H9 (cell line): ENCODE measurements at regions not wholly inside any gene's neighbourhood (a gene's known extent, or its start where the extent isn't known, plus 50 kb on each side); places are given as distances from the start of the nearest gene placed in this dataset.

ENCODE experiments used
- DNase-seq: peaks from one replicate; pipeline ENCODE4 v3.0.0-alpha.2; 2017
- H2AFZ ChIP-seq: one replicate; pipeline ENCODE4 v1.6.1; 2013; ENCODE audit warnings: mild to moderate bottlenecking, low read length, control low read depth, moderate library complexity
- H2AK5ac ChIP-seq: 2 replicates; pipeline ENCODE4 v1.6.1; 2013; ENCODE audit warnings: low read length, control low read depth, mixed read lengths; ENCODE audit not compliant: insufficient read length
- H2BK120ac ChIP-seq: one replicate; pipeline ENCODE4 v1.6.1; 2013; ENCODE audit warnings: low read depth, mild to moderate bottlenecking, low read length, control low read depth, inconsistent platforms; ENCODE audit not compliant: poor library complexity, severe bottlenecking
- H2BK12ac ChIP-seq: 2 replicates; pipeline ENCODE4 v1.6.1; 2013; ENCODE audit warnings: low read length, control low read depth, mixed read lengths, low read depth; ENCODE audit not compliant: insufficient read length
- H2BK15ac ChIP-seq: 2 replicates; pipeline ENCODE4 v1.6.1; 2013; ENCODE audit warnings: low read depth, low read length, control low read depth
- H2BK20ac ChIP-seq: one replicate; pipeline ENCODE4 v1.6.1; 2013; ENCODE audit warnings: low read depth, mild to moderate bottlenecking, low read length, control low read depth, inconsistent platforms; ENCODE audit not compliant: poor library complexity, severe bottlenecking
- H2BK5ac ChIP-seq: 2 replicates; pipeline ENCODE4 v1.6.1; 2013; ENCODE audit warnings: low read length, control low read depth, mixed read lengths; ENCODE audit not compliant: insufficient read length
- H3K14ac ChIP-seq: 2 replicates; pipeline ENCODE4 v1.6.1; 2013; ENCODE audit warnings: low read length, control low read depth; ENCODE audit not compliant: insufficient read depth
- H3K18ac ChIP-seq: 2 replicates; pipeline ENCODE4 v1.6.1; 2013; ENCODE audit warnings: low read depth, mild to moderate bottlenecking, mixed read lengths, low read length, control low read depth; ENCODE audit not compliant: insufficient read length
- H3K23ac ChIP-seq: 2 replicates; pipeline ENCODE4 v1.6.1; 2013; ENCODE audit warnings: low read length, control low read depth, mixed read lengths, low read depth; ENCODE audit not compliant: insufficient read length
- H3K23me2 ChIP-seq: 2 replicates; pipeline ENCODE4 v1.6.1; 2013; ENCODE audit warnings: low read depth, mild to moderate bottlenecking, mixed read lengths, low read length, control low read depth; ENCODE audit not compliant: insufficient read length, poor library complexity, severe bottlenecking
- H3K27ac ChIP-seq: 2 replicates; pipeline ENCODE4 v1.5.1; 2013; ENCODE audit warnings: low read length, control low read depth, mixed read lengths, low read depth; ENCODE audit not compliant: insufficient read length
- H3K27me3 ChIP-seq: 2 replicates; pipeline ENCODE4 v1.6.1; 2013; ENCODE audit warnings: low read length, control low read depth, inconsistent platforms; ENCODE audit not compliant: insufficient read depth
- H3K4ac ChIP-seq: 2 replicates; pipeline ENCODE4 v1.6.1; 2013; ENCODE audit warnings: low read depth, mild to moderate bottlenecking, control low read depth, inconsistent platforms, low read length, moderate library complexity
- H3K4me1 ChIP-seq: 2 replicates; pipeline ENCODE4 v1.6.1; 2013; ENCODE audit warnings: low read length, control low read depth, inconsistent platforms; ENCODE audit not compliant: insufficient read depth
- H3K4me2 ChIP-seq: 2 replicates; pipeline ENCODE4 v1.6.1; 2013; ENCODE audit warnings: low read length, control low read depth, mixed read lengths; ENCODE audit not compliant: insufficient read length, insufficient read depth
- H3K56ac ChIP-seq: 2 replicates; pipeline ENCODE4 v1.6.1; 2013; ENCODE audit warnings: low read depth, mild to moderate bottlenecking, mixed read lengths, low read length, control low read depth; ENCODE audit not compliant: insufficient read length
- H3K79me1 ChIP-seq: 2 replicates; pipeline ENCODE4 v1.6.1; 2013; ENCODE audit warnings: low read depth, mild to moderate bottlenecking, moderate library complexity, low read length, control low read depth, inconsistent platforms; ENCODE audit not compliant: insufficient read depth, poor library complexity, severe bottlenecking
- H3K79me2 ChIP-seq: 2 replicates; pipeline ENCODE4 v1.6.1; 2013; ENCODE audit warnings: low read length, control low read depth, inconsistent platforms; ENCODE audit not compliant: insufficient read depth
- H3K9ac ChIP-seq: 2 replicates; pipeline ENCODE4 v1.6.1; 2013; ENCODE audit warnings: low read length, control low read depth, mixed read lengths; ENCODE audit not compliant: insufficient read length; ENCODE audit errors: extremely low read depth
- H3K9me3 ChIP-seq: one replicate; pipeline ENCODE4 v1.6.1; 2013; ENCODE audit warnings: low read depth, low read length, inconsistent platforms; ENCODE audit not compliant: control insufficient read depth
- H3T11ph ChIP-seq: one replicate; pipeline ENCODE4 v1.6.1; 2013; ENCODE audit warnings: mild to moderate bottlenecking, low read length, control low read depth, inconsistent platforms
- H4K20me1 ChIP-seq: one replicate; pipeline ENCODE4 v1.6.1; 2013; ENCODE audit not compliant: control insufficient read depth, insufficient read length, insufficient read depth
- H4K5ac ChIP-seq: 2 replicates; pipeline ENCODE4 v1.6.1; 2013; ENCODE audit warnings: low read depth, mild to moderate bottlenecking, mixed read lengths, low read length, control low read depth; ENCODE audit not compliant: insufficient read length
- H4K8ac ChIP-seq: replicated peaks from 2 replicates; pipeline ENCODE4 v1.6.1; 2013; ENCODE audit warnings: low read length, control low read depth, mixed read lengths, low read depth; ENCODE audit not compliant: insufficient read length
- H4K91ac ChIP-seq: 2 replicates; pipeline ENCODE4 v1.6.1; 2013; ENCODE audit warnings: low read depth, mild to moderate bottlenecking, moderate library complexity, mixed read lengths, low read length, control low read depth; ENCODE audit not compliant: insufficient read length
- H3K27ac Mint-ChIP-seq, 3 experiments: 2 replicates in 2 of 3; 3 replicates in 1 of 3; pipeline ENCODE4 v1.8.0; 2020 to 2021; ENCODE audit warnings: mixed read lengths in 3 of 3, mild to moderate bottlenecking in 1 of 3, moderate library complexity in 1 of 3
- H3K27me3 Mint-ChIP-seq: 2 replicates; pipeline ENCODE4 v1.8.0; 2021; ENCODE audit warnings: low read depth, mild to moderate bottlenecking, moderate library complexity, mixed read lengths
- H3K36me3 Mint-ChIP-seq, 3 experiments: 2 replicates in 2 of 3; 3 replicates in 1 of 3; pipeline ENCODE4 v1.8.0; 2020 to 2021; ENCODE audit warnings: low read depth in 3 of 3, mixed read lengths in 3 of 3; ENCODE audit not compliant: insufficient read depth in 1 of 3
- H3K4me1 Mint-ChIP-seq, 2 experiments: 2 replicates each; pipeline ENCODE4 v1.8.0; 2020; ENCODE audit warnings: mixed read lengths in 2 of 2
- H3K4me3 Mint-ChIP-seq, 2 experiments: 2 replicates in 1 of 2; 3 replicates in 1 of 2; pipeline ENCODE4 v1.8.0; 2020 to 2021; ENCODE audit warnings: mild to moderate bottlenecking in 2 of 2, mixed read lengths in 2 of 2, moderate library complexity in 1 of 2
- H3K9me3 Mint-ChIP-seq, 2 experiments: 2 replicates in 1 of 2; 3 replicates in 1 of 2; pipeline ENCODE4 v1.8.0; 2020; ENCODE audit warnings: mild to moderate bottlenecking in 2 of 2, mixed read lengths in 2 of 2, moderate library complexity in 1 of 2
- CTCF ChIP-seq: fragments of 200-600 bp; sonication (generic); conservative IDR thresholded peaks from 3 replicates; pipeline ENCODE4 v1.8.0; 2021; ENCODE audit warnings: antibody characterized with exemption, mild to moderate bottlenecking
- WGBS: extraction: QIAGEN DNeasy Blood & Tissue Kit; methylation state at CpG from one replicate; pipeline ENCODE4 v1.1.7; 2013; ENCODE audit warnings: missing lambda C conversion rate, low lambda C conversion rate, mixed read lengths; ENCODE audit not compliant: insufficient read length; ENCODE audit errors: extremely low coverage; 5-methylcytosine and 5-hydroxymethylcytosine counted together

DNA sequence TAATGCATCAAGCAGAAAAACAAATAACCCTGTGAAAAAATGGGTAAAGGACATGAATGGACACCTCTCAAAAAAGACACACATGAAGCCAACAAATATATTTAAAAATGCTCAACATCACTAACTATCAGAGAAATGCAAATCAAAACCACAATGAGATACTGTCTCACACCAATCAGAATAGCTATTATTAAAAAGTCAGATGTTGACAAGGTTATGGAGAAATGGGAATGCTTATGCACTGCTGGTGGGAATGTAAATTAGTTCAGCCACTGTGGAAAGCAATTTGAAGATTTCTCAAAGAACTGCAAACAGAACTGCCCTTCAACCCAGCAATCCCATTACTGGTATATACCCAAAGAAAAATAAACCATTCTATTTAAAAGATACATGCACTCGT, 86.6 kb upstream of the TNFSF4 start:
- TF ChIP-seq CTCF: no peak
- H3K4me1 Mint-ChIP-seq: peaks cover 13 to 17% of the 10 kb centered on the region in 2 experiments

More for the DNA sequence above, 86.6 kb upstream of the TNFSF4 start:
- H3K23ac ChIP-seq: no peak overlapping the region
- no peak overlapping the region for H4K8ac ChIP-seq
- no peaks in the 10 kb centered on the region for H3K27me3 ChIP-seq
- no peak overlapping the region for H2BK15ac ChIP-seq
- H3K4ac ChIP-seq: no peak overlapping the region
- Mint-ChIP-seq H3K9me3 (no peaks in the 10 kb centered on the region; a peak in 1 of 5 replicates), H3K27me3 (no peaks in the 10 kb centered on the region), H3K36me3 (no peaks in the 10 kb centered on the region), H3K4me3 (no peak overlapping the region), H3K27ac (no peak overlapping the region)
- H2AFZ ChIP-seq: no peak overlapping the region
- no peaks in the 10 kb centered on the region for H3K9me3 ChIP-seq
- no peaks in the 10 kb centered on the region for H3K23me2 ChIP-seq
- no peak overlapping the region for H3K9ac ChIP-seq
- H3K79me2 ChIP-seq: no peaks in the 10 kb centered on the region
- H2AK5ac ChIP-seq: no peak overlapping the region
- no peaks in the 10 kb centered on the region for H3K4me1 ChIP-seq
- no peak overlapping the region for H2BK20ac ChIP-seq
- no peaks in the 10 kb centered on the region for H4K20me1 ChIP-seq
- H3K4me2 ChIP-seq: no peak overlapping the region
- WGBS: no CpG with 5 or more reads among the region's 1 CpG
- no peak overlapping the region for H2BK5ac ChIP-seq
- no peak overlapping the region for H3K27ac ChIP-seq
- no peaks in the 10 kb centered on the region for H3K79me1 ChIP-seq
- H4K5ac ChIP-seq: no peak overlapping the region
- H3K56ac ChIP-seq: no peak overlapping the region
- DNase-seq: no peak
- H4K91ac ChIP-seq: no peak overlapping the region
- no peak overlapping the region for H3K14ac ChIP-seq
- no peak overlapping the region for H2BK12ac ChIP-seq
- no peak overlapping the region for H3T11ph ChIP-seq
- no peak overlapping the region for H3K18ac ChIP-seq
- H2BK120ac ChIP-seq: no peak overlapping the region
